Hepatocyte (in vitro differentiated cells): ENCODE measurements at regions not wholly inside any gene's neighbourhood (a gene's known extent, or its start where the extent isn't known, plus 50 kb on each side); places are given as distances from the start of the nearest gene placed in this dataset.

Experiments used
- DNase-seq: peaks from one replicate; pipeline ENCODE4 v3.0.0-alpha.2; 2016; ENCODE audit warnings: low spot score
- H2AFZ ChIP-seq: fragments of 200-600 bp; sonication (generic); 2 replicates; pipeline ENCODE4 v1.6.0; 2016; ENCODE audit warnings: antibody characterized with exemption, mild to moderate bottlenecking
- H3K27ac ChIP-seq: fragments of 200-600 bp; sonication (generic); 2 replicates; pipeline ENCODE4 v1.5.1; 2016; ENCODE audit warnings: mild to moderate bottlenecking
- H3K27me3 ChIP-seq: fragments of 200-600 bp; sonication (generic); 2 replicates; pipeline ENCODE4 v1.6.1; 2016
- H3K36me3 ChIP-seq: fragments of 200-600 bp; sonication (generic); replicated peaks from 2 replicates; pipeline ENCODE4 v1.5.1; 2016; ENCODE audit warnings: low read depth; ENCODE audit not compliant: insufficient read depth
- H3K4me1 ChIP-seq: fragments of 200-600 bp; sonication (generic); 2 replicates; pipeline ENCODE4 v1.5.1; 2016; ENCODE audit warnings: mild to moderate bottlenecking, moderate library complexity; ENCODE audit not compliant: insufficient read depth
- H3K4me2 ChIP-seq: fragments of 200-600 bp; sonication (generic); 2 replicates; pipeline ENCODE4 v1.6.0; 2016
- H3K4me3 ChIP-seq: fragments of 200-600 bp; sonication (generic); 2 replicates; pipeline ENCODE4 v1.5.1; 2016; ENCODE audit warnings: mild to moderate bottlenecking
- H3K79me2 ChIP-seq: fragments of 200-600 bp; sonication (generic); 2 replicates; pipeline ENCODE4 v1.6.0; 2017; ENCODE audit warnings: mild to moderate bottlenecking
- H3K9me2 ChIP-seq: fragments of 200-600 bp; sonication (generic); replicated peaks from 2 replicates; pipeline ENCODE4 v1.6.0; 2017; ENCODE audit warnings: mild to moderate bottlenecking; ENCODE audit not compliant: insufficient read depth
- H3K9me3 ChIP-seq: fragments of 200-600 bp; sonication (generic); 2 replicates; pipeline ENCODE4 v1.5.1; 2016; ENCODE audit warnings: low read depth, mild to moderate bottlenecking
- H4K20me1 ChIP-seq: fragments of 200-600 bp; sonication (generic); 2 replicates; pipeline ENCODE4 v1.6.0; 2016; ENCODE audit warnings: mild to moderate bottlenecking; ENCODE audit not compliant: insufficient read depth, poor library complexity, severe bottlenecking
- EZH2 ChIP-seq: fragments of 200-600 bp; sonication (generic); IDR thresholded peaks from 2 replicates; pipeline ENCODE4 v1.6.1; 2016; ENCODE audit warnings: antibody characterized with exemption, mild to moderate bottlenecking, borderline replicate concordance
- EZH2phosphoT487 ChIP-seq: fragments of 200-600 bp; sonication (generic); IDR thresholded peaks from one replicate; pipeline ENCODE4 v1.6.1; 2018; ENCODE audit warnings: antibody characterized with exemption, mild to moderate bottlenecking, low read depth, moderate library complexity; ENCODE audit not compliant: unreplicated experiment, severe bottlenecking
- WGBS: methylation state at CpG from one replicate; pipeline ENCODE4 v1.1.6; 2016; ENCODE audit warnings: low lambda C conversion rate; ENCODE audit errors: missing lambda C conversion rate; 5-methylcytosine and 5-hydroxymethylcytosine counted together
- TF ChIP-seq, protein P1 (sequence below): fragments of 200-600 bp; sonication (generic); IDR thresholded peaks from 2 replicates; pipeline ENCODE4 v1.5.1; 2016; ENCODE audit warnings: antibody characterized with exemption, mild to moderate bottlenecking; ENCODE audit not compliant: poor library complexity

DNA sequence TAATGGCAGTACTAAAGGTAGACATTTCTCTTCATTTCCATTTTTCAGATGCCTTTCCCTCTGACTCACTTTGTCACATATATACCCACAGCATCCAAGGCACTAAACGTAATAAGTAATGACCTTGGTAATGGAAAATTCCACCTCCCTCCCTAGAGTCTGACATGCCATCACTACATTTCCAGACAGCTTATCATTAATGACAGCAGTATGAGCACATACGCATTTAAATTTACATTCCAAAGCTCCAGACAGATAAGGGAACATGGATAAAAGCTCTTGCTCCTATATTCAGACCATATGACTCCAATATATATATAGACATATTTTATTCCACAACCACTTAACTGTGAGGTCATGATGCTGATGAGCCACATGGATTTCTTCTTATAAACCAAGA lies 191.7 kb upstream of the GORAB start:
- H3K4me2 ChIP-seq = no peak overlapping the region
- peak; percentile 34 for DNase-seq
- H3K27ac ChIP-seq = peak overlapping the region; percentile 35
- WGBS = 48% methylated on average over 2 of the region's 2 CpGs
- no peaks in the 10 kb centered on the region for H3K9me2 ChIP-seq
- H3K27me3 ChIP-seq = no peaks in the 10 kb centered on the region
- H3K4me3 ChIP-seq = no peak overlapping the region
- H3K36me3 ChIP-seq = no peaks in the 10 kb centered on the region
- no peaks in the 10 kb centered on the region for H4K20me1 ChIP-seq
- H3K9me3 ChIP-seq = no peaks in the 10 kb centered on the region
- H2AFZ ChIP-seq = no peak overlapping the region
- TF ChIP-seq EZH2phosphoT487 = no peak
- TF ChIP-seq, protein P1, sequence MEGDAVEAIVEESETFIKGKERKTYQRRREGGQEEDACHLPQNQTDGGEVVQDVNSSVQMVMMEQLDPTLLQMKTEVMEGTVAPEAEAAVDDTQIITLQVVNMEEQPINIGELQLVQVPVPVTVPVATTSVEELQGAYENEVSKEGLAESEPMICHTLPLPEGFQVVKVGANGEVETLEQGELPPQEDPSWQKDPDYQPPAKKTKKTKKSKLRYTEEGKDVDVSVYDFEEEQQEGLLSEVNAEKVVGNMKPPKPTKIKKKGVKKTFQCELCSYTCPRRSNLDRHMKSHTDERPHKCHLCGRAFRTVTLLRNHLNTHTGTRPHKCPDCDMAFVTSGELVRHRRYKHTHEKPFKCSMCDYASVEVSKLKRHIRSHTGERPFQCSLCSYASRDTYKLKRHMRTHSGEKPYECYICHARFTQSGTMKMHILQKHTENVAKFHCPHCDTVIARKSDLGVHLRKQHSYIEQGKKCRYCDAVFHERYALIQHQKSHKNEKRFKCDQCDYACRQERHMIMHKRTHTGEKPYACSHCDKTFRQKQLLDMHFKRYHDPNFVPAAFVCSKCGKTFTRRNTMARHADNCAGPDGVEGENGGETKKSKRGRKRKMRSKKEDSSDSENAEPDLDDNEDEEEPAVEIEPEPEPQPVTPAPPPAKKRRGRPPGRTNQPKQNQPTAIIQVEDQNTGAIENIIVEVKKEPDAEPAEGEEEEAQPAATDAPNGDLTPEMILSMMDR = no peak
- H3K79me2 ChIP-seq = no peaks in the 10 kb centered on the region
- H3K4me1 ChIP-seq = no peaks in the 10 kb centered on the region

DNA sequence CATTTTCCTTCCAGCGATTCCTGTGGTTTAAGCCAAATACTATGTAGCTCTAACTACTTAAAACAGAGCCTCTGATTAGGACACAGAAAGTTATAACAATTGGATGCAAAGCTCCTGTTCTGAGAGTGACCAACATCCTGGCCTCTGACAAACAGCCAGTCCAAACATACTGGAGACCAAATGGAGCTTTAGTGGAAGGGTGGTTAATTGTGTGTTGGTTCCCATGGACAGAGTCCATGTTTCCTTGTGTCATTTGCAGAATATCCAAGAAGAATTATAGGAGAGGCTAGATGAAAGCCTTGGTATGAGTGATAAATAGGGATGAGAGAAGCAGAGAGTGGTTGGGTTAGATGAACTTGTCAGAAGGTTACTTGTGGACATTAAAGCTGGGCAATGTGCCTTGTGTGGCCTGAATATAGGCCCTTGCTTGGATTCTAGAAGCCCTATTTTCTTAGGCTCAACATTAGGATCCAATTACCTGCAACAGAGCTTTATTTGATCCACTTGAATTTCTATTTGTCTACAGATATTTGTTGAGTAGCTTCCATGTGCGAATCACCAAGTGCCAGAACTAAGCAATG lies 180.5 kb upstream of the GORAB start:
- TF ChIP-seq EZH2phosphoT487 = no peak
- no peak for TF ChIP-seq EZH2
- no peak overlapping the region for H3K4me3 ChIP-seq
- H2AFZ ChIP-seq = no peak overlapping the region
- no peaks in the 10 kb centered on the region for H3K79me2 ChIP-seq
- no peaks in the 10 kb centered on the region for H3K36me3 ChIP-seq
- H4K20me1 ChIP-seq = no peaks in the 10 kb centered on the region
- H3K27me3 ChIP-seq = no peaks in the 10 kb centered on the region
- 96% methylated on average over 2 of the region's 2 CpGs for WGBS
- H3K27ac ChIP-seq = no peak overlapping the region
- H3K9me2 ChIP-seq = no peaks in the 10 kb centered on the region
- DNase-seq = no peak
- H3K4me1 ChIP-seq = no peaks in the 10 kb centered on the region
- H3K9me3 ChIP-seq = no peaks in the 10 kb centered on the region
- no peak overlapping the region for H3K4me2 ChIP-seq

DNA sequence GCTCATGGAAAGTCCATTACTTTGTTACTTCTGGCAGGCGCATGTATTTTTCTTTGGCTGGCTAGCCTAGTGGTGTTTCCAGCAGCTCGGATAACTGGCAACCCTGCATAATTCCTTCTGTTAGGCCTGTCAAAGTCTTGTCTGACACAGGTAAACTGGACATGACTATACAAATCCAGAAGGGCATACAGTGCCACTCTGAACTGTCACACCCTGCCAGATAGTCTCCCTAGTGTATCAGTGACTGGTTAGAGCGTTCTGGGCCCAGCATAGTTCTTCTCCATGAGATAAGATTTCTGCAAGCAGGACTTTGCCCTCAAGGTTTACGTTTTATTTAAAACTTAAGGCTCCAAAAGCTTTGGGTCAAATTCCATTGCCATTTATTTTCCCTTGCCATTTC lies 177.7 kb upstream of the GORAB start:
- H3K36me3 ChIP-seq = no peaks in the 10 kb centered on the region
- no peaks in the 10 kb centered on the region for H3K27me3 ChIP-seq
- peak; percentile 21 for DNase-seq
- WGBS = 75% methylated on average over 4 of the region's 4 CpGs
- H3K79me2 ChIP-seq = no peaks in the 10 kb centered on the region
- peak overlapping the region; percentile 24 for H3K27ac ChIP-seq
- H3K9me2 ChIP-seq = no peaks in the 10 kb centered on the region
- no peaks in the 10 kb centered on the region for H3K4me1 ChIP-seq
- H4K20me1 ChIP-seq = no peaks in the 10 kb centered on the region
- TF ChIP-seq, protein P1 = no peak
- TF ChIP-seq EZH2 (no peak), EZH2phosphoT487 (no peak)
- H2AFZ ChIP-seq = no peak overlapping the region
- peak overlapping the region; percentile 18 for H3K4me2 ChIP-seq
- H3K9me3 ChIP-seq = no peaks in the 10 kb centered on the region
- no peak overlapping the region for H3K4me3 ChIP-seq

DNA sequence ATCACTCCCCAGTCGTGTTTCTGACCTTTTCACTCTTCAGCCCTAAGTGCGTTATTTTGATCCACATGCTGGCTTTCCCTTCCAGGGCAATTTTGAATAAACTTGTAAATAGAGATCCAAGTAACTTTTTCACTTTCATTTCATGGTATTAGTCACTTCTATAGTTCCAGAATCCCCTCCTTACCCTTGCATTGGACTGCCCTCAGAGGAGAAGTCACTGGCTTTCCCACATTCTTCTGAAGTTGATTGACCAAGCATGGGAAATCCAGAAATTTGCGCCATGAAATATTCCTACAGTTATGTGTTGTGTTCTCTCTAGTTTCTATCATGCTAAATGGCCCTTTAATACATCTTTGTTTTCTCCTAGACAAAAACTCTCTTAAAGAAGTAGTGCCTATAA lies 177.3 kb upstream of the GORAB start:
- no peaks in the 10 kb centered on the region for H3K36me3 ChIP-seq
- H3K4me3 ChIP-seq = no peak overlapping the region
- no peaks in the 10 kb centered on the region for H3K4me1 ChIP-seq
- H4K20me1 ChIP-seq = no peaks in the 10 kb centered on the region
- DNase-seq = no peak
- TF ChIP-seq, protein P1 = no peak
- no peak for TF ChIP-seq EZH2phosphoT487
- no peak for TF ChIP-seq EZH2
- no peak overlapping the region for H2AFZ ChIP-seq
- no peaks in the 10 kb centered on the region for H3K27me3 ChIP-seq
- H3K9me3 ChIP-seq = no peaks in the 10 kb centered on the region
- 78% methylated on average over 3 of the region's 3 CpGs for WGBS
- H3K4me2 ChIP-seq = peak overlapping the region; percentile 18
- H3K27ac ChIP-seq = peak overlapping the region; percentile 16
- H3K9me2 ChIP-seq = no peaks in the 10 kb centered on the region
- no peaks in the 10 kb centered on the region for H3K79me2 ChIP-seq
